OCI-LY1 (cell line): ENCODE measurements at regions not wholly inside any gene's neighbourhood (a gene's known extent, or its start where the extent isn't known, plus 50 kb on each side); places are given as distances from the start of the nearest gene placed in this dataset.

Experiments
- CTCF ChIP-seq: fragments of 200-600 bp; sonication (generic), shearing (Covaris generic); IDR thresholded peaks from 2 replicates; pipeline ENCODE4 v1.5.1; 2017; ENCODE audit warnings: mild to moderate bottlenecking, antibody characterized with exemption, low read length, moderate library complexity, mixed read lengths
- EZH2 ChIP-seq: fragments of 200-600 bp; sonication (generic), shearing (Covaris generic); IDR thresholded peaks from 2 replicates; pipeline ENCODE4 v1.8.0; 2017; ENCODE audit warnings: borderline replicate concordance, mixed run types, mild to moderate bottlenecking, antibody characterized with exemption, low read length, moderate library complexity, mixed read lengths

GRCh38 chr3:153628591-153628990 is 466.6 kb downstream of the RAP2B start:
- TF ChIP-seq CTCF (no peak), EZH2 (no peak)
